Stimulated activated naive CD8-positive, alpha-beta T cell treated with anti-CD3 and anti-CD28 coated beads, Interleukin-15, amount 100 ng/mL, for 72 hours (primary cell): ENCODE measurements at regions not wholly inside any gene's neighbourhood (a gene's known extent, or its start where the extent isn't known, plus 50 kb on each side); places are given as distances from the start of the nearest gene placed in this dataset.
A peak's percentile ranks its signal among the peaks of the same experiment; 100 is the strongest.

Experiments
- ATAC-seq: fragments of 150-1000 bp; cut with Tn5 transposase; 2 replicates; pipeline ENCODE4 v1.10.0; 2021; ENCODE audit warnings: mild to moderate bottlenecking, moderate library complexity
- DNase-seq, 2 donors: peaks; one replicate each; pipeline ENCODE4 v3.0.0; 2021 to 2022
- H3K27ac Mint-ChIP-seq, 2 donors: one replicate each; pipeline ENCODE4 v1.8.0; 2022; ENCODE audit warnings: mild to moderate bottlenecking in 2 of 2, mixed read lengths in 2 of 2, moderate library complexity in 2 of 2
- H3K27me3 Mint-ChIP-seq: one replicate; pipeline ENCODE4 v1.8.0; 2022; ENCODE audit warnings: mixed read lengths
- H3K4me1 Mint-ChIP-seq: one replicate; pipeline ENCODE4 v1.8.0; 2022; ENCODE audit warnings: mild to moderate bottlenecking, mixed read lengths
- H3K4me3 Mint-ChIP-seq, 2 donors: one replicate each; pipeline ENCODE4 v1.8.0; 2022; ENCODE audit warnings: mild to moderate bottlenecking in 2 of 2, mixed read lengths in 2 of 2, moderate library complexity in 1 of 2
- H3K9me3 Mint-ChIP-seq, 2 donors: one replicate each; pipeline ENCODE4 v1.8.0; 2022; ENCODE audit warnings: mixed read lengths in 2 of 2

- ATAC-seq (no peak), DNase-seq (no peak)
- H3K27me3 Mint-ChIP-seq, result no peaks in the 10 kb centered on the region
- H3K4me1 Mint-ChIP-seq, result no peaks in the 10 kb centered on the region
- peaks cover 2 to 6% of the 10 kb centered on the region in 2 donors for H3K9me3 Mint-ChIP-seq
- no peak overlapping the region for H3K27ac Mint-ChIP-seq
- no peak overlapping the region for H3K4me3 Mint-ChIP-seq
Measured at GRCh38 chr5:159702301-159702700, 214.0 kb upstream of the ADRA1B start.

GRCh38 chr5:159702826-159703225 is 213.5 kb upstream of the ADRA1B start:
- H3K4me1 Mint-ChIP-seq, result no peaks in the 10 kb centered on the region
- ATAC-seq, result no peak
- no peak overlapping the region for H3K4me3 Mint-ChIP-seq
- H3K27me3 Mint-ChIP-seq, result no peaks in the 10 kb centered on the region
- DNase-seq, result no peak
- H3K27ac Mint-ChIP-seq, result no peak overlapping the region
- peaks cover 7 to 11% of the 10 kb centered on the region in 2 donors for H3K9me3 Mint-ChIP-seq

GRCh38 chr5:159704160-159704559 is 212.1 kb upstream of the ADRA1B start:
- H3K27me3 Mint-ChIP-seq, result no peaks in the 10 kb centered on the region

GRCh38 chr5:159705948-159706347 is 210.3 kb upstream of the ADRA1B start:
- Mint-ChIP-seq H3K4me3 (no peak overlapping the region), H3K27ac (no peak overlapping the region), H3K4me1 (no peaks in the 10 kb centered on the region), H3K27me3 (no peaks in the 10 kb centered on the region), H3K9me3 (peaks cover 9 to 14% of the 10 kb centered on the region in 2 donors)
- DNase-seq (no peak), ATAC-seq (no peak)

More at GRCh38 chr5:159704160-159704559, 212.1 kb upstream of the ADRA1B start:
- ATAC-seq (no peak), DNase-seq (no peak)
- H3K4me1 Mint-ChIP-seq, result no peaks in the 10 kb centered on the region
- H3K27ac Mint-ChIP-seq, result no peak overlapping the region
- peaks cover 9 to 14% of the 10 kb centered on the region in 2 donors for H3K9me3 Mint-ChIP-seq
- no peak overlapping the region for H3K4me3 Mint-ChIP-seq

GRCh38 chr5:159708090-159708489 is 208.2 kb upstream of the ADRA1B start:
- Mint-ChIP-seq H3K4me3 (no peak overlapping the region), H3K9me3 (peaks cover 9 to 14% of the 10 kb centered on the region in 2 donors), H3K4me1 (no peaks in the 10 kb centered on the region), H3K27ac (no peak overlapping the region), H3K27me3 (no peaks in the 10 kb centered on the region)
- ATAC-seq (no peak), DNase-seq (no peak)

- no peak overlapping the region for H3K27ac Mint-ChIP-seq
- ATAC-seq, result no peak
- H3K9me3 Mint-ChIP-seq, result peaks cover 4 to 9% of the 10 kb centered on the region in 2 donors
- H3K4me3 Mint-ChIP-seq, result no peak overlapping the region
- no peak for DNase-seq
- H3K27me3 Mint-ChIP-seq, result peaks cover 21% of the 10 kb centered on the region
- no peaks in the 10 kb centered on the region for H3K4me1 Mint-ChIP-seq
Measured at GRCh38 chr5:159712672-159713071, 203.6 kb upstream of the ADRA1B start.

GRCh38 chr5:159713254-159713653 is 203.0 kb upstream of the ADRA1B start:
- H3K4me3 Mint-ChIP-seq, result no peak overlapping the region
- H3K4me1 Mint-ChIP-seq, result no peaks in the 10 kb centered on the region
- ATAC-seq, result no peak
- no peak for DNase-seq
- peaks cover 0 to 7% of the 10 kb centered on the region in 2 donors for H3K9me3 Mint-ChIP-seq
- no peak overlapping the region for H3K27ac Mint-ChIP-seq
- peaks cover 25% of the 10 kb centered on the region for H3K27me3 Mint-ChIP-seq

GRCh38 chr5:159713773-159714172 is 202.5 kb upstream of the ADRA1B start:
- no peak overlapping the region for H3K27ac Mint-ChIP-seq
- H3K4me1 Mint-ChIP-seq, result no peaks in the 10 kb centered on the region
- H3K4me3 Mint-ChIP-seq, result no peak overlapping the region
- peaks cover 25% of the 10 kb centered on the region for H3K27me3 Mint-ChIP-seq
- H3K9me3 Mint-ChIP-seq, result peaks cover 0 to 7% of the 10 kb centered on the region in 2 donors
- DNase-seq (no peak), ATAC-seq (no peak)

- no peaks in the 10 kb centered on the region for H3K4me1 Mint-ChIP-seq
- no peaks in the 10 kb centered on the region for H3K9me3 Mint-ChIP-seq
- DNase-seq (no peak), ATAC-seq (no peak)
- no peak overlapping the region for H3K4me3 Mint-ChIP-seq
- H3K27me3 Mint-ChIP-seq, result peaks cover 10% of the 10 kb centered on the region
- no peak overlapping the region for H3K27ac Mint-ChIP-seq
Measured at GRCh38 chr5:159725475-159725874, 190.8 kb upstream of the ADRA1B start.

- Mint-ChIP-seq H3K9me3 (no peaks in the 10 kb centered on the region), H3K4me1 (no peaks in the 10 kb centered on the region), H3K27me3 (peaks cover 18% of the 10 kb centered on the region), H3K27ac (no peak overlapping the region), H3K4me3 (no peak overlapping the region)
- DNase-seq (no peak), ATAC-seq (no peak)
Measured at GRCh38 chr5:159727167-159727566, 189.1 kb upstream of the ADRA1B start.

- no peak for ATAC-seq
- Mint-ChIP-seq H3K4me1 (no peaks in the 10 kb centered on the region), H3K27me3 (peaks cover 18% of the 10 kb centered on the region), H3K4me3 (no peak overlapping the region), H3K9me3 (no peaks in the 10 kb centered on the region), H3K27ac (no peak overlapping the region)
- no peak for DNase-seq
Measured at GRCh38 chr5:159730285-159730684, 186.0 kb upstream of the ADRA1B start.

- Mint-ChIP-seq H3K9me3 (no peaks in the 10 kb centered on the region), H3K27me3 (peaks cover 18% of the 10 kb centered on the region), H3K27ac (no peak overlapping the region), H3K4me3 (no peak overlapping the region), H3K4me1 (no peaks in the 10 kb centered on the region)
- ATAC-seq, result peak; percentile 45
- no peak for DNase-seq
Measured at GRCh38 chr5:159732220-159732619, 184.1 kb upstream of the ADRA1B start.

- no peak for ATAC-seq
Measured at GRCh38 chr5:159734366-159734765, 181.9 kb upstream of the ADRA1B start.

GRCh38 chr5:159735036-159735435 is 181.2 kb upstream of the ADRA1B start:
- Mint-ChIP-seq H3K4me3 (no peak overlapping the region), H3K27ac (no peak overlapping the region), H3K4me1 (no peaks in the 10 kb centered on the region), H3K9me3 (no peaks in the 10 kb centered on the region), H3K27me3 (peaks cover 31% of the 10 kb centered on the region)
- ATAC-seq (no peak), DNase-seq (no peak)

More at GRCh38 chr5:159734366-159734765, 181.9 kb upstream of the ADRA1B start:
- Mint-ChIP-seq H3K4me3 (no peak overlapping the region), H3K27ac (no peak overlapping the region), H3K4me1 (no peaks in the 10 kb centered on the region), H3K27me3 (peaks cover 28% of the 10 kb centered on the region), H3K9me3 (no peaks in the 10 kb centered on the region)
- no peak for DNase-seq

GRCh38 chr5:159735749-159736660 is 180.3 kb upstream of the ADRA1B start:
- H3K4me1 Mint-ChIP-seq, result no peaks in the 10 kb centered on the region
- no peak overlapping the region for H3K4me3 Mint-ChIP-seq
- ATAC-seq (no peak), DNase-seq (no peak)
- H3K9me3 Mint-ChIP-seq, result peaks cover 0 to 5% of the 10 kb centered on the region in 2 donors
- peaks cover 31% of the 10 kb centered on the region for H3K27me3 Mint-ChIP-seq
- no peak overlapping the region for H3K27ac Mint-ChIP-seq

GRCh38 chr5:159736844-159737243 is 179.4 kb upstream of the ADRA1B start:
- H3K4me3 Mint-ChIP-seq, result no peak overlapping the region
- no peak for ATAC-seq
- H3K27ac Mint-ChIP-seq, result no peak overlapping the region
- no peaks in the 10 kb centered on the region for H3K4me1 Mint-ChIP-seq
- peaks cover 0 to 5% of the 10 kb centered on the region in 2 donors for H3K9me3 Mint-ChIP-seq
- peaks cover 25% of the 10 kb centered on the region for H3K27me3 Mint-ChIP-seq
- DNase-seq, result no peak
